GM12864 (cell line): ENCODE measurements at regions not wholly inside any gene's neighbourhood (a gene's known extent, or its start where the extent isn't known, plus 50 kb on each side); places are given as distances from the start of the nearest gene placed in this dataset.

ENCODE experiments used
- DNase-seq: peaks from one replicate; pipeline ENCODE4 v3.0.0-alpha.2; 2011; ENCODE audit warnings: low read depth
- H3K4me3 ChIP-seq: 2 replicates; pipeline ENCODE4 v1.5.1; 2011; ENCODE audit warnings: mild to moderate bottlenecking, low read depth, low read length, control low read depth
- CTCF ChIP-seq: IDR thresholded peaks from 2 replicates; pipeline ENCODE4 v1.5.1; 2011; ENCODE audit warnings: low read depth, mild to moderate bottlenecking, moderate library complexity, low read length, control low read depth, inconsistent platforms; ENCODE audit errors: missing control alignments

- DNase-seq, result no peak
Observed at GRCh38 chr13:95432141-95432540, 120.4 kb upstream of the CLDN10 start.

DNA sequence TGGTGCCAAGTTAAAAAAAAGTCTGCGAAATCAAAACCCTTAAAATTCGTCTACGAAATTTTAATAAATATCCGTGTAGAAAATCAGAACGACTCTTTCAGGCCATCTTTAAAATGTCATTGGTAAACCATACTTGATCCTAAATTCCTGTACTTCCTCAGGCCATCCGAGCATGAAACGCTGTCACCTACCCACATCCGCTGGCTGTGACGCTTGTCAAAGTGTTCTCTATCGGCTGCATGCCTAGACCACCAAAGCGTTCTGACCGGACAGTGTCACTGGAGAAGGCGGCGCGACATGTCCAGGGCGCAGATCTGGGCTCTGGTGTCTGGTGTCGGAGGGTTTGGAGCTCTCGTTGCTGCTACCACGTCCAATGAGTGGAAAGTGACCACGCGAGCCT is 119.0 kb upstream of the CLDN10 start:
- H3K4me3 ChIP-seq, result no peak overlapping the region
- no peak for TF ChIP-seq CTCF
- DNase-seq, result no peak

More at GRCh38 chr13:95432141-95432540, 120.4 kb upstream of the CLDN10 start:
- no peak overlapping the region for H3K4me3 ChIP-seq
- TF ChIP-seq CTCF, result no peak

DNA sequence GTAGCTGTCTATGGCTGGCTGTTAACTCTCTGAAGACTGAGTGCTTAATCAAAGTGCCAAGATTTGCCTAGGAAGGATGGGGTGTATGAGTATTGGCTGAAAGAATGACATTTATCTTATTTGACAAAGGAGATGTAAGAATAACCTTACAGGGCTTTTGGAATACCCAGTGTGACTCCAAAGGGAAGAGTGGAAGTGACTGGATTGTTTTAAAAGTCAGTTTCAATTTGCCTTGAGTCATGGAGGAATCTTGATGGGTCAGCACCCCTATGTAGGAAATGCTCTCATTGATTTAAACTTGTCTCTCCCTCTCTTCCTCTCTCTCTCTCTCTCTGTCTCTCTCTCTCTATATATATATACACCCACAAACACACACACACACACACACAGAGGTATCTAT is 118.4 kb upstream of the CLDN10 start:
- no peak for DNase-seq

GRCh38 chr13:95437561-95437960 is 115.0 kb upstream of the CLDN10 start:
- no peak for DNase-seq
- TF ChIP-seq CTCF, result no peak
- H3K4me3 ChIP-seq, result no peak overlapping the region

More for the DNA sequence above, 118.4 kb upstream of the CLDN10 start:
- H3K4me3 ChIP-seq, result no peak overlapping the region
- TF ChIP-seq CTCF, result no peak

- TF ChIP-seq CTCF, result no peak
- no peak overlapping the region for H3K4me3 ChIP-seq
- no peak for DNase-seq
Observed at GRCh38 chr13:95438297-95438696, 114.2 kb upstream of the CLDN10 start.

DNA sequence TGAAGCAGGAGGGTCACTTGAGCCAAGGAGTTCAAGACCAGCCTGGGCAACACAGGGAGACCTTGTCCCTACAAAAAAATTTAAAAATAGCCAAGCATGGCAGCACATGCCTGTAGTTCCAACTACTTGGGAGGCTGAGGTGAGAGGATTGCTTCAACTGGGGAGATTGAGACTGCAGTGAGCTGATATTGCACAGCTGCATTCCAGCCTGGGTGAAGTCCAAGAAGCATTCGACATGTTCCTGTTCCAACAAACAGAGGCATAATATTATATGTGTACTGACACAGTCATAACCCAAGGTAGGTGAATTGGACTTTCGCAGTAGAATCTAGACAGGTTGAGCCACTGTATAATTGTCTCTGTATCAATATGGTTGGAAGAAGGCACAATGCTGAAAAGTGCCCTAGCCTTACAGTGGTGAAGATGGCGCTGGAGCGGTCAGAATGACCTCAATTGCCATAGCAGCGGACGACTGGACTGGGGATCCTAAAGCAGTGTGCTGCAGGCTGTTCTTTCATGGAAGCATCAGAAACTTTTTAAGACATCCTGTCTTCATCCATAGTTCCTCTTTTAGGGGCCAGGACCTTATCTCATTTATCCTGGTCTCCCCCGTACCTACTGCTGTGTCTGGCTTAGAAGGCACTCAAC is 112.0 kb upstream of the CLDN10 start:
- no peak for DNase-seq
- TF ChIP-seq CTCF, result no peak
- H3K4me3 ChIP-seq, result no peak overlapping the region

- no peak overlapping the region for H3K4me3 ChIP-seq
- DNase-seq, result no peak
- no peak for TF ChIP-seq CTCF
Observed at GRCh38 chr13:95441326-95441725, 111.2 kb upstream of the CLDN10 start.
